Right lobe of liver (tissue), 6 donors: ENCODE measurements at regions not wholly inside any gene's neighbourhood (a gene's known extent, or its start where the extent isn't known, plus 50 kb on each side); places are given as distances from the start of the nearest gene placed in this dataset.
A peak's percentile ranks its signal among the peaks of the same experiment; 100 is the strongest.

Source experiments
- ATAC-seq, 4 donors: fragments of 200-7000 bp; cut with Tn5 transposase; one replicate each; pipeline ENCODE4 v1.9.1; 2020; ENCODE audit warnings: mild to moderate bottlenecking in 4 of 4, moderate library complexity in 4 of 4
- DNase-seq, 3 donors: peaks; one replicate each; pipeline ENCODE4 v3.0.0-alpha.2; 2020
- H3K27ac ChIP-seq, 3 donors: fragments of 200-600 bp; one replicate each; pipeline ENCODE4 v1.8.0; 2022
- H3K27me3 ChIP-seq, 2 donors: fragments of 200-600 bp; one replicate each; pipeline ENCODE4 v1.8.0; 2022
- H3K36me3 ChIP-seq, 4 donors: fragments of 200-600 bp; sonication (generic) in 1 of 4; one replicate each; pipeline versions ENCODE4 v1.5.1 to v1.8.0; 2017 to 2022; ENCODE audit warnings: control low read depth in 1 of 4
- H3K4me1 ChIP-seq, 4 donors: fragments of 200-600 bp; sonication (generic) in 1 of 4; one replicate each; pipeline versions ENCODE4 v1.5.1 to v1.8.0; 2017 to 2022; ENCODE audit warnings: control low read depth in 1 of 4
- H3K4me3 ChIP-seq, 3 donors: fragments of 200-600 bp; one replicate each; pipeline ENCODE4 v1.8.0; 2022
- H3K9me3 ChIP-seq, 4 donors: fragments of 200-600 bp; sonication (generic) in 1 of 4; one replicate each; pipeline versions ENCODE4 v1.5.1 to v1.8.0; 2017 to 2022; ENCODE audit warnings: control low read depth in 1 of 4
- CTCF ChIP-seq, 4 donors: fragments of 200-600 bp in 3 of 4; fragments of 450-650 bp in 1 of 4; IDR thresholded peaks; one replicate each; pipeline versions ENCODE4 v1.5.1 to v1.8.0; 2016 to 2022; ENCODE audit warnings: antibody characterized with exemption in 4 of 4, mild to moderate bottlenecking in 2 of 4
- POLR2A ChIP-seq: fragments of 450-650 bp; IDR thresholded peaks from one replicate; pipeline ENCODE4 v1.6.1; 2017; ENCODE audit warnings: antibody characterized with exemption, mild to moderate bottlenecking
- WGBS: methylation state at CpG from one replicate; pipeline ENCODE4 v1.1.6; 2018; ENCODE audit warnings: low coverage, low lambda C conversion rate; ENCODE audit not compliant: insufficient coverage; ENCODE audit errors: missing lambda C conversion rate; 5-methylcytosine and 5-hydroxymethylcytosine counted together
- intact Hi-C, 2 donors: fragments of 100-400 bp; cut with DNase I; formaldehyde crosslinking; loops; one replicate each; pipeline versions ENCODE4 v1.11.2 to v1.14.1; 2022
- donor health status: DM: no; HTN: yes; CAD: no.
- donor health status: DM: no; HTN: no; CAD: no.
- donor health status: DM: no; HTN: no; CAD: no.
- donor health status: DM: no; HTN: yes; CAD: no.
- donor health status: DM: no; HTN: yes; CAD: no.

GRCh38 chr6:181049-181654, 111.1 kb upstream of the DUSP22 start:
- Histone ChIP-seq H3K9me3 (no peaks in the 10 kb centered on the region), H3K27me3 (no peaks in the 10 kb centered on the region), H3K36me3 (no peaks in the 10 kb centered on the region), H3K4me3 (no peak overlapping the region), H3K4me1 (no peaks in the 10 kb centered on the region), H3K27ac (no peak overlapping the region)
- intact Hi-C loops = no loop called here
- WGBS = 34% methylated on average over 5 of the region's 5 CpGs
- no peak for DNase-seq
- TF ChIP-seq CTCF (IDR thresholded peaks at IDR 0.05) (no peak), POLR2A (no peak)
- no peak for ATAC-seq

- no peaks in the 10 kb centered on the region for H3K36me3 ChIP-seq
- no peak for TF ChIP-seq POLR2A
- TF ChIP-seq CTCF (IDR thresholded peaks at IDR 0.05) = no peak
- intact Hi-C loops = no loop called here
- no peaks in the 10 kb centered on the region for H3K27me3 ChIP-seq
- ATAC-seq (no peak), DNase-seq (no peak)
- no peaks in the 10 kb centered on the region for H3K9me3 ChIP-seq
- H3K4me1 ChIP-seq = no peaks in the 10 kb centered on the region
- WGBS = 60% methylated on average over 1 of the region's 2 CpGs
- no peak overlapping the region for H3K4me3 ChIP-seq
- no peak overlapping the region for H3K27ac ChIP-seq
Observed at GRCh38 chr6:183668-184067, 108.6 kb upstream of the DUSP22 start.

- no peak for TF ChIP-seq CTCF (IDR thresholded peaks at IDR 0.05)
- no peak for TF ChIP-seq POLR2A
- ATAC-seq = no peak
- Histone ChIP-seq H3K27me3 (no peaks in the 10 kb centered on the region), H3K36me3 (no peaks in the 10 kb centered on the region), H3K4me1 (no peaks in the 10 kb centered on the region), H3K9me3 (no peaks in the 10 kb centered on the region), H3K4me3 (no peak overlapping the region), H3K27ac (no peak overlapping the region)
- intact Hi-C loops = no loop called here
- 46% methylated on average over 6 of the region's 7 CpGs for WGBS
- DNase-seq = no peak
Observed at GRCh38 chr6:184161-184700, 108.1 kb upstream of the DUSP22 start.

- Histone ChIP-seq H3K36me3 (no peaks in the 10 kb centered on the region), H3K4me1 (no peaks in the 10 kb centered on the region), H3K27ac (no peak overlapping the region), H3K27me3 (no peaks in the 10 kb centered on the region), H3K9me3 (no peaks in the 10 kb centered on the region), H3K4me3 (no peak overlapping the region)
- 69% methylated on average over 6 of the region's 12 CpGs for WGBS
- intact Hi-C loops = no loop called here
- ATAC-seq = peak in 1 of 4 donors; percentile 31
- TF ChIP-seq POLR2A (no peak), CTCF (IDR thresholded peaks at IDR 0.05) (no peak)
- DNase-seq = no peak
Observed at GRCh38 chr6:186340-186965, 105.8 kb upstream of the DUSP22 start.
